H9 (cell line): ENCODE measurements at regions not wholly inside any gene's neighbourhood (a gene's known extent, or its start where the extent isn't known, plus 50 kb on each side); places are given as distances from the start of the nearest gene placed in this dataset.

ENCODE experiments used
- DNase-seq: peaks from one replicate; pipeline ENCODE4 v3.0.0-alpha.2; 2017
- H2AFZ ChIP-seq: one replicate; pipeline ENCODE4 v1.6.1; 2013; ENCODE audit warnings: mild to moderate bottlenecking, low read length, control low read depth, moderate library complexity
- H2AK5ac ChIP-seq: 2 replicates; pipeline ENCODE4 v1.6.1; 2013; ENCODE audit warnings: low read length, control low read depth, mixed read lengths; ENCODE audit not compliant: insufficient read length
- H2BK120ac ChIP-seq: one replicate; pipeline ENCODE4 v1.6.1; 2013; ENCODE audit warnings: low read depth, mild to moderate bottlenecking, low read length, control low read depth, inconsistent platforms; ENCODE audit not compliant: poor library complexity, severe bottlenecking
- H2BK12ac ChIP-seq: 2 replicates; pipeline ENCODE4 v1.6.1; 2013; ENCODE audit warnings: low read length, control low read depth, mixed read lengths, low read depth; ENCODE audit not compliant: insufficient read length
- H2BK15ac ChIP-seq: 2 replicates; pipeline ENCODE4 v1.6.1; 2013; ENCODE audit warnings: low read depth, low read length, control low read depth
- H2BK20ac ChIP-seq: one replicate; pipeline ENCODE4 v1.6.1; 2013; ENCODE audit warnings: low read depth, mild to moderate bottlenecking, low read length, control low read depth, inconsistent platforms; ENCODE audit not compliant: poor library complexity, severe bottlenecking
- H2BK5ac ChIP-seq: 2 replicates; pipeline ENCODE4 v1.6.1; 2013; ENCODE audit warnings: low read length, control low read depth, mixed read lengths; ENCODE audit not compliant: insufficient read length
- H3K14ac ChIP-seq: 2 replicates; pipeline ENCODE4 v1.6.1; 2013; ENCODE audit warnings: low read length, control low read depth; ENCODE audit not compliant: insufficient read depth
- H3K18ac ChIP-seq: 2 replicates; pipeline ENCODE4 v1.6.1; 2013; ENCODE audit warnings: low read depth, mild to moderate bottlenecking, mixed read lengths, low read length, control low read depth; ENCODE audit not compliant: insufficient read length
- H3K23ac ChIP-seq: 2 replicates; pipeline ENCODE4 v1.6.1; 2013; ENCODE audit warnings: low read length, control low read depth, mixed read lengths, low read depth; ENCODE audit not compliant: insufficient read length
- H3K23me2 ChIP-seq: 2 replicates; pipeline ENCODE4 v1.6.1; 2013; ENCODE audit warnings: low read depth, mild to moderate bottlenecking, mixed read lengths, low read length, control low read depth; ENCODE audit not compliant: insufficient read length, poor library complexity, severe bottlenecking
- H3K27ac ChIP-seq: 2 replicates; pipeline ENCODE4 v1.5.1; 2013; ENCODE audit warnings: low read length, control low read depth, mixed read lengths, low read depth; ENCODE audit not compliant: insufficient read length
- H3K27me3 ChIP-seq: 2 replicates; pipeline ENCODE4 v1.6.1; 2013; ENCODE audit warnings: low read length, control low read depth, inconsistent platforms; ENCODE audit not compliant: insufficient read depth
- H3K4ac ChIP-seq: 2 replicates; pipeline ENCODE4 v1.6.1; 2013; ENCODE audit warnings: low read depth, mild to moderate bottlenecking, control low read depth, inconsistent platforms, low read length, moderate library complexity
- H3K4me1 ChIP-seq: 2 replicates; pipeline ENCODE4 v1.6.1; 2013; ENCODE audit warnings: low read length, control low read depth, inconsistent platforms; ENCODE audit not compliant: insufficient read depth
- H3K4me2 ChIP-seq: 2 replicates; pipeline ENCODE4 v1.6.1; 2013; ENCODE audit warnings: low read length, control low read depth, mixed read lengths; ENCODE audit not compliant: insufficient read length, insufficient read depth
- H3K56ac ChIP-seq: 2 replicates; pipeline ENCODE4 v1.6.1; 2013; ENCODE audit warnings: low read depth, mild to moderate bottlenecking, mixed read lengths, low read length, control low read depth; ENCODE audit not compliant: insufficient read length
- H3K79me1 ChIP-seq: 2 replicates; pipeline ENCODE4 v1.6.1; 2013; ENCODE audit warnings: low read depth, mild to moderate bottlenecking, moderate library complexity, low read length, control low read depth, inconsistent platforms; ENCODE audit not compliant: insufficient read depth, poor library complexity, severe bottlenecking
- H3K79me2 ChIP-seq: 2 replicates; pipeline ENCODE4 v1.6.1; 2013; ENCODE audit warnings: low read length, control low read depth, inconsistent platforms; ENCODE audit not compliant: insufficient read depth
- H3K9ac ChIP-seq: 2 replicates; pipeline ENCODE4 v1.6.1; 2013; ENCODE audit warnings: low read length, control low read depth, mixed read lengths; ENCODE audit not compliant: insufficient read length; ENCODE audit errors: extremely low read depth
- H3K9me3 ChIP-seq: one replicate; pipeline ENCODE4 v1.6.1; 2013; ENCODE audit warnings: low read depth, low read length, inconsistent platforms; ENCODE audit not compliant: control insufficient read depth
- H3T11ph ChIP-seq: one replicate; pipeline ENCODE4 v1.6.1; 2013; ENCODE audit warnings: mild to moderate bottlenecking, low read length, control low read depth, inconsistent platforms
- H4K20me1 ChIP-seq: one replicate; pipeline ENCODE4 v1.6.1; 2013; ENCODE audit not compliant: control insufficient read depth, insufficient read length, insufficient read depth
- H4K5ac ChIP-seq: 2 replicates; pipeline ENCODE4 v1.6.1; 2013; ENCODE audit warnings: low read depth, mild to moderate bottlenecking, mixed read lengths, low read length, control low read depth; ENCODE audit not compliant: insufficient read length
- H4K8ac ChIP-seq: replicated peaks from 2 replicates; pipeline ENCODE4 v1.6.1; 2013; ENCODE audit warnings: low read length, control low read depth, mixed read lengths, low read depth; ENCODE audit not compliant: insufficient read length
- H4K91ac ChIP-seq: 2 replicates; pipeline ENCODE4 v1.6.1; 2013; ENCODE audit warnings: low read depth, mild to moderate bottlenecking, moderate library complexity, mixed read lengths, low read length, control low read depth; ENCODE audit not compliant: insufficient read length
- H3K27ac Mint-ChIP-seq, 3 experiments: 2 replicates in 2 of 3; 3 replicates in 1 of 3; pipeline ENCODE4 v1.8.0; 2020 to 2021; ENCODE audit warnings: mixed read lengths in 3 of 3, mild to moderate bottlenecking in 1 of 3, moderate library complexity in 1 of 3
- H3K27me3 Mint-ChIP-seq: 2 replicates; pipeline ENCODE4 v1.8.0; 2021; ENCODE audit warnings: low read depth, mild to moderate bottlenecking, moderate library complexity, mixed read lengths
- H3K36me3 Mint-ChIP-seq, 3 experiments: 2 replicates in 2 of 3; 3 replicates in 1 of 3; pipeline ENCODE4 v1.8.0; 2020 to 2021; ENCODE audit warnings: low read depth in 3 of 3, mixed read lengths in 3 of 3; ENCODE audit not compliant: insufficient read depth in 1 of 3
- H3K4me1 Mint-ChIP-seq, 2 experiments: 2 replicates each; pipeline ENCODE4 v1.8.0; 2020; ENCODE audit warnings: mixed read lengths in 2 of 2
- H3K4me3 Mint-ChIP-seq, 2 experiments: 2 replicates in 1 of 2; 3 replicates in 1 of 2; pipeline ENCODE4 v1.8.0; 2020 to 2021; ENCODE audit warnings: mild to moderate bottlenecking in 2 of 2, mixed read lengths in 2 of 2, moderate library complexity in 1 of 2
- H3K9me3 Mint-ChIP-seq, 2 experiments: 2 replicates in 1 of 2; 3 replicates in 1 of 2; pipeline ENCODE4 v1.8.0; 2020; ENCODE audit warnings: mild to moderate bottlenecking in 2 of 2, mixed read lengths in 2 of 2, moderate library complexity in 1 of 2
- WGBS: extraction: QIAGEN DNeasy Blood & Tissue Kit; methylation state at CpG from one replicate; pipeline ENCODE4 v1.1.7; 2013; ENCODE audit warnings: missing lambda C conversion rate, low lambda C conversion rate, mixed read lengths; ENCODE audit not compliant: insufficient read length; ENCODE audit errors: extremely low coverage; 5-methylcytosine and 5-hydroxymethylcytosine counted together
- TF ChIP-seq, protein P1 (sequence below): fragments of 200-600 bp; sonication (generic); conservative IDR thresholded peaks from 3 replicates; pipeline ENCODE4 v1.8.0; 2021; ENCODE audit warnings: antibody characterized with exemption, mild to moderate bottlenecking

DNA sequence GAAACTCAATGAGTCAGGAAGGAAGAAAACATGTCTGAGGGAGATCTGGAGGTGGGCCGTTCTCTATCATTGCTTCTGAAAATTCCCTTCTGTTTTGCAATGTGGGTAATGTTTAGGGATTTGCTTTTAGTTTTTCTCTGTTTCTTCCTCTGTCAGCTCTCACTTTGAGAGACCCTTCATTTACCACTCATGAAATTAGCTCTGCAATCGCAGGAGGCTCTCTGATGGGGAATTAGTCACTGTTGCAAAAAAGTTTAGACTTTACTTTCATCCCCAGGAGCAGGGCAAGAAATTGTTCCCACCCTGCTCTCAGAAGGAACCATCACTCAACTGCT lies 80.0 kb upstream of the MAP4K3 start:
- H3K27ac Mint-ChIP-seq = peak overlapping the region in 2 of 3 experiments; percentile 79 to 99; a peak in 5 of 7 replicates
- TF ChIP-seq, protein P1, sequence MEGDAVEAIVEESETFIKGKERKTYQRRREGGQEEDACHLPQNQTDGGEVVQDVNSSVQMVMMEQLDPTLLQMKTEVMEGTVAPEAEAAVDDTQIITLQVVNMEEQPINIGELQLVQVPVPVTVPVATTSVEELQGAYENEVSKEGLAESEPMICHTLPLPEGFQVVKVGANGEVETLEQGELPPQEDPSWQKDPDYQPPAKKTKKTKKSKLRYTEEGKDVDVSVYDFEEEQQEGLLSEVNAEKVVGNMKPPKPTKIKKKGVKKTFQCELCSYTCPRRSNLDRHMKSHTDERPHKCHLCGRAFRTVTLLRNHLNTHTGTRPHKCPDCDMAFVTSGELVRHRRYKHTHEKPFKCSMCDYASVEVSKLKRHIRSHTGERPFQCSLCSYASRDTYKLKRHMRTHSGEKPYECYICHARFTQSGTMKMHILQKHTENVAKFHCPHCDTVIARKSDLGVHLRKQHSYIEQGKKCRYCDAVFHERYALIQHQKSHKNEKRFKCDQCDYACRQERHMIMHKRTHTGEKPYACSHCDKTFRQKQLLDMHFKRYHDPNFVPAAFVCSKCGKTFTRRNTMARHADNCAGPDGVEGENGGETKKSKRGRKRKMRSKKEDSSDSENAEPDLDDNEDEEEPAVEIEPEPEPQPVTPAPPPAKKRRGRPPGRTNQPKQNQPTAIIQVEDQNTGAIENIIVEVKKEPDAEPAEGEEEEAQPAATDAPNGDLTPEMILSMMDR = no peak
- no peak overlapping the region for H3T11ph ChIP-seq
- H2BK12ac ChIP-seq = no peak overlapping the region
- no peaks in the 10 kb centered on the region for H3K27me3 Mint-ChIP-seq
- H3K9me3 Mint-ChIP-seq = peaks cover 17 to 23% of the 10 kb centered on the region in 2 experiments
- no peaks in the 10 kb centered on the region for H4K20me1 ChIP-seq
- H2AK5ac ChIP-seq = no peak overlapping the region
- no peak overlapping the region for H2AFZ ChIP-seq
- no peak overlapping the region for H2BK120ac ChIP-seq
- no peak overlapping the region for H2BK5ac ChIP-seq
- no peak overlapping the region for H3K4ac ChIP-seq
- no peak overlapping the region for H4K8ac ChIP-seq
- H3K18ac ChIP-seq = no peak overlapping the region
- H3K14ac ChIP-seq = no peak overlapping the region
- peaks cover 21% of the 10 kb centered on the region for H3K9me3 ChIP-seq
- H3K4me1 Mint-ChIP-seq = peaks cover 52 to 56% of the 10 kb centered on the region in 2 experiments
- peak overlapping the region; percentile 92 for H3K27ac ChIP-seq
- peaks cover 24 to 35% (median 27%) of the 10 kb centered on the region in 3 experiments for H3K36me3 Mint-ChIP-seq
- H3K56ac ChIP-seq = no peak overlapping the region
- no peaks in the 10 kb centered on the region for H3K79me1 ChIP-seq
- H3K4me2 ChIP-seq = peak overlapping the region; percentile 2
- H3K4me1 ChIP-seq = peaks cover 20% of the 10 kb centered on the region
- H2BK20ac ChIP-seq = no peak overlapping the region
- H4K5ac ChIP-seq = no peak overlapping the region
- no peaks in the 10 kb centered on the region for H3K23me2 ChIP-seq
- no peak for DNase-seq
- WGBS = no CpG with 5 or more reads among the region's 2 CpGs
- H3K4me3 Mint-ChIP-seq = no peak overlapping the region; a peak in 1 of 5 replicates
- no peak overlapping the region for H3K23ac ChIP-seq
- H3K79me2 ChIP-seq = no peaks in the 10 kb centered on the region
- H3K27me3 ChIP-seq = no peaks in the 10 kb centered on the region
- H3K9ac ChIP-seq = no peak overlapping the region
- no peak overlapping the region for H2BK15ac ChIP-seq
- no peak overlapping the region for H4K91ac ChIP-seq
